K562 (cell line): ENCODE measurements at regions not wholly inside any gene's neighbourhood (a gene's known extent, or its start where the extent isn't known, plus 50 kb on each side); places are given as distances from the start of the nearest gene placed in this dataset.

ENCODE experiments used
- FIP1L1 ChIP-seq: fragments of 200-400 bp; formaldehyde crosslinking; IDR thresholded peaks from 2 replicates; pipeline ENCODE4 v1.6.1; 2018; ENCODE audit warnings: mild to moderate bottlenecking, low read depth, low read length; ENCODE audit not compliant: poor library complexity, severe bottlenecking
- RB1 ChIP-seq: fragments of 450-650 bp; IDR thresholded peaks from 2 replicates; pipeline ENCODE4 v1.6.1; 2017; ENCODE audit warnings: low read depth, mild to moderate bottlenecking
- TEAD1 ChIP-seq, 2 experiments: fragments of 450-650 bp in 1 of 2; sonication (generic) in 1 of 2; formaldehyde crosslinking; IDR thresholded peaks; 2 replicates each; pipeline versions ENCODE4 v1.4.0 to v1.8.0; 2020 to 2022; ENCODE audit warnings: mild to moderate bottlenecking in 2 of 2, missing genetic modification reagents in 1 of 2
- TF ChIP-seq, protein P1 (sequence below): sonication (generic); formaldehyde crosslinking; IDR thresholded peaks from 2 replicates; pipeline ENCODE4 v1.8.1; 2023; ENCODE audit warnings: mild to moderate bottlenecking, missing genetic modification reagents, moderate library complexity
- TF ChIP-seq, protein P2 (sequence below), 3 experiments: IDR thresholded peaks in 2 of 3; conservative IDR thresholded peaks in 1 of 3; 2 replicates each; pipeline ENCODE4 v1.5.1; 2011 to 2012; ENCODE audit warnings: low read length in 3 of 3, mild to moderate bottlenecking in 3 of 3, control low read depth in 2 of 3, improper control_type of control experiment in 1 of 3, inconsistent platforms in 1 of 3, low read depth in 1 of 3, mixed read lengths in 1 of 3, moderate library complexity in 1 of 3; ENCODE audit not compliant: insufficient read depth in 2 of 3

DNA sequence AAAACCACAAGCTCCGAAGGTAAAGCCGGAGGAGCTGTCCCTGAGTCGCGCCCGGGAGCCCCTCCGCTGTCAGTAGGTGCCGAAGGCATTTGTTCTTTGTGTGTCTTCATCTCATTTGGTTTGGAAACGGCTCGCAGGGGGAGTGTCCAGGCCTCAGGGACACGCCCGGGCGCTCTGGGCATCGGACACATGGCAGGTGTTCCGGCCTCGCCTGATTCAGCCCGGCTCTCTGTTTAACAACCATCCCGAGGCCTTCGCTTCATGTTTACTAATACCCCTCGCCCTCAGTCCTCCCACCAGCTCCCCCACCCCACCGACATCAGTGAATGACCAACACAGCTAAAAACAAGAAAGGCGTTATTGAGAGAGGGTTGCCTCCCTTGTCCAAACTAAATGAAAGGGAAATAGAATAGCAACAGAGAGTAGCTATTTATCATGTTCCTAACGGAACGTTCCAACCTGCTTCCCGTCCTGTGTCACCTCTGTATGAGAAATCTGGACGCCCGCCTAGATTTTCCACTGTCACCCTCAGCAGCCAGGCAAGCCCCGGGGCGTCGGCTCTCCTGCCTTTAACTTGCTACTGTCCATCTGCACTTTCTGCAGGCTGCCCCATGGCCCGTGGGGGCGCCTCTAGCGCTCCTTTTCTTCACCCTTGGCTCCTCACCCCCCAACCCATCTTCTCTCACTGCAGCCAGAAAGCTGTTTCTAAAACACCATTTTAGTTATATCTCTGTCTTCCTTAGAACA is 73.9 kb downstream of the MYCN start:
- TF ChIP-seq, protein P1, sequence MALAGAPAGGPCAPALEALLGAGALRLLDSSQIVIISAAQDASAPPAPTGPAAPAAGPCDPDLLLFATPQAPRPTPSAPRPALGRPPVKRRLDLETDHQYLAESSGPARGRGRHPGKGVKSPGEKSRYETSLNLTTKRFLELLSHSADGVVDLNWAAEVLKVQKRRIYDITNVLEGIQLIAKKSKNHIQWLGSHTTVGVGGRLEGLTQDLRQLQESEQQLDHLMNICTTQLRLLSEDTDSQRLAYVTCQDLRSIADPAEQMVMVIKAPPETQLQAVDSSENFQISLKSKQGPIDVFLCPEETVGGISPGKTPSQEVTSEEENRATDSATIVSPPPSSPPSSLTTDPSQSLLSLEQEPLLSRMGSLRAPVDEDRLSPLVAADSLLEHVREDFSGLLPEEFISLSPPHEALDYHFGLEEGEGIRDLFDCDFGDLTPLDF (CRISPR knock-in tag) = no peak
- no peak for TF ChIP-seq RB1
- no peak for TF ChIP-seq FIP1L1
- no peak for TF ChIP-seq TEAD1 (CRISPR knock-in tag; IDR thresholded peaks at IDR 0.05)
- TF ChIP-seq, protein P2, sequence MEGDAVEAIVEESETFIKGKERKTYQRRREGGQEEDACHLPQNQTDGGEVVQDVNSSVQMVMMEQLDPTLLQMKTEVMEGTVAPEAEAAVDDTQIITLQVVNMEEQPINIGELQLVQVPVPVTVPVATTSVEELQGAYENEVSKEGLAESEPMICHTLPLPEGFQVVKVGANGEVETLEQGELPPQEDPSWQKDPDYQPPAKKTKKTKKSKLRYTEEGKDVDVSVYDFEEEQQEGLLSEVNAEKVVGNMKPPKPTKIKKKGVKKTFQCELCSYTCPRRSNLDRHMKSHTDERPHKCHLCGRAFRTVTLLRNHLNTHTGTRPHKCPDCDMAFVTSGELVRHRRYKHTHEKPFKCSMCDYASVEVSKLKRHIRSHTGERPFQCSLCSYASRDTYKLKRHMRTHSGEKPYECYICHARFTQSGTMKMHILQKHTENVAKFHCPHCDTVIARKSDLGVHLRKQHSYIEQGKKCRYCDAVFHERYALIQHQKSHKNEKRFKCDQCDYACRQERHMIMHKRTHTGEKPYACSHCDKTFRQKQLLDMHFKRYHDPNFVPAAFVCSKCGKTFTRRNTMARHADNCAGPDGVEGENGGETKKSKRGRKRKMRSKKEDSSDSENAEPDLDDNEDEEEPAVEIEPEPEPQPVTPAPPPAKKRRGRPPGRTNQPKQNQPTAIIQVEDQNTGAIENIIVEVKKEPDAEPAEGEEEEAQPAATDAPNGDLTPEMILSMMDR (IDR thresholded peaks at IDR 0.05 in 2 of 3, conservative IDR thresholded peaks at IDR 0.05 in 1 of 3; ENCODE audit: insufficient read depth in 2 of 3, low read depth in 1 of 3, low read length in 3 of 3) = no peak
